ENCODE measurements at regions not wholly inside any gene's neighbourhood (a gene's known extent, or its start where the extent isn't known, plus 50 kb on each side); places are given as distances from the start of the nearest gene placed in this dataset.

DNA sequence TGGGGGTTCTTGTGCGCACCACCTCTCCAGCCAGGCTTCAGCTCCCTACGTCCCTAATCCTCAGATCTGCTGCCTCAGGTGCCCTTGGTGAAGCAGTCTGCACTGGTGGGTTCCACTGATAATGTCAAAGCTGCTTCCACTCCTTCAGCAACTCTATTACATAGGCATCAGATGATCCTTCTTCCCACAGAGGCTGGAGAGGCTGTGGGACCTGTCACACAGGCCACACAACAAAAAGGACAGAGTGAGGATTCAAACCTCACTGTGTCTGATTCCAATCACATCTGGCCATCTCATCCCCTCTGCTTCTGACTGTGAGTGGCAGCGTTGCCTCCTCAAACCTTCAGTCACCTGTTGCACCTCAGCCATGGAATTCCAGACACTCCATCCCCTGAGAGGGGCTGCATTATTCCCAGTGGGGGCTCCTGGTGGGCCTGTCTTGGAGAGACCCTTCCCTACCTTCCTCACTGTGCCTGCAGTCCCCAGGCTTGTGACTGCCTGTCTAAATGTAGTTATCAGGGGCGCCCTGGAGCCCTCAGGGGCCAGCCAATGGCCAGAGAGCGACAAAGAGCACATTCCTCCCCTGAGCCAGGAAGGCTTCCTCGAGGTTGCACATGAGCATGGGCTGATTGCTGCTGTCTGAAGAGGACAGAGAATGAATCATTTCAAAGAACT lies 211.4 kb upstream of the ECI2 start:
- DNase-seq, result no peak

DNA sequence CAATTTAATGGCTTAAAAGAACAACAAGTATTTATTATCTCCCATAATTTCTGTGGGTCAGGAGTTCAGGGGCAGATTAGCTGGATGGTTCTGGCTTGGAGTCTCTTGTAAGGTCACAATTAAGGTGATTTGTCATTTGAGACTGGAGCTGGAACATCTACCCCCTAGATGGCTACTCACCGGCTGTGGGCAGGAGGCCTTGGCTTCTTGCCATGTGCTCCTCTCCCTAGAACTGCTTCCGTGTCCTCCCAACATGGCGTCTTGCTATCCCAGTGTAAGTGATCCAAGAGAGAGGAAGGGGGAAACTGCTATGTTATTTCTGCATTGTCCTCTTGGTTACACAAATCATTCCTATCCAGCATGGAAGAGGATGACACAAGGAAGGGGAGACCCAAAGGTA lies 210.2 kb upstream of the ECI2 start:
- DNase-seq, result peak in 1 of 3 experiments; percentile 6

DNA sequence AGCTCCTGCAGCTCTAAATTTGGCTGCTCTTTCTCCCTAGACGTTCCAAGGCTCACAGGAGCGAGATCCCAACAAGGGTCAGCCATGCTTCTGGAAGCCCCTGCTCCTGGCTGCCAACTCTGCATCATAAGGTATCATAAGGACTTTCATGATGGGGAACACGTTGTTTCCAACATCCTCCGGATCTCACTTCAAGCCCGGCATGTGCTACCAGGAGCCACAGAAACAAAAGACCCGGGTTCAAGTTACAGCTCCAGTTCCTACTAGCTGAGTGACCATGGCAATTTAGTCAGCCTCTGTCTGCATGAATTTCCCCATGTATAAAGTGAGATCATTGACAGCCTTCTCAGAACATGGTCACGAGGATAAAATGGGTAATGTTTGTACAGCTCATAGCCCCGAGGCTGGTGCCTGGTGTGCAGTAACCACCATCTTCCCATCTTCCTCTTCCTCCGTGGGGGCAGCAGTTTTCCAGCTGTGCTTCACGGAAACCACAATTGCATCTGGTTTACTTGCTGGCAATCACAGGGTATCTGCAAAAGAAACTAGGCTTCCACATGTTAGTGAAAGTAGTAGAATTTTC lies 209.0 kb upstream of the ECI2 start:
- DNase-seq, result no peak

DNA sequence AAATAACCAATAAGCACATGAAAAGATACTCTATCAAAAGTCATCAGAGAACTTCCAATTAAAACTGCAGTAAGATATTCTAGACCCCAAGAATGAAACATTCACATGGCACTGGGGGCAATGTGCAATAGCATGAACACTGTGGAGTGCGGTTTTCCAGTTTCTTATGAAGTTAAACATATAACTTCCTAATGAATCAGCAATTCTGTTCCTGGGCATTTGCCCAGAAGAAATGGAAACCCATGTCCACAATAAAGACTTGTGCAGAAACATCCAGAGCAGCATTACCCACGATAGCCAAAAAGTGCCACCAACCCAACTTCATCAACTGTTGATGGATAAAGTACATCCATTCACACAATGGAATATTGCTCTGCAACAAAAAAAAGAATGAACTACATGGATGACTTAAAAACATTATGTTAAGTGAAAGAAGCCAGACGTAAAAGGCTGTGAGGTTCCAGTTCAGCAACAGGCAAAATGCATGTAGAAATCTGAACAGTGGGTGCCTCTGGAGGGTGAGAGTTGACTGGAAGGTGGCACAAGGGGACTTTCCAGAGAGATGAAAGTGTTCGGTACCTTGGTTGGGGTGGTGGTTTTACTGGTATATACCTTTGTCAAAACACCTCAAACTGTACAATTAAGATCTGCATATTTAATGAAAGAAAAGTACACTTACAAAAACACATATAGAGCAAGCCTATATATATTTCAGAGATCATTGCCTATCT lies 207.2 kb upstream of the ECI2 start:
- no peak for DNase-seq

DNA sequence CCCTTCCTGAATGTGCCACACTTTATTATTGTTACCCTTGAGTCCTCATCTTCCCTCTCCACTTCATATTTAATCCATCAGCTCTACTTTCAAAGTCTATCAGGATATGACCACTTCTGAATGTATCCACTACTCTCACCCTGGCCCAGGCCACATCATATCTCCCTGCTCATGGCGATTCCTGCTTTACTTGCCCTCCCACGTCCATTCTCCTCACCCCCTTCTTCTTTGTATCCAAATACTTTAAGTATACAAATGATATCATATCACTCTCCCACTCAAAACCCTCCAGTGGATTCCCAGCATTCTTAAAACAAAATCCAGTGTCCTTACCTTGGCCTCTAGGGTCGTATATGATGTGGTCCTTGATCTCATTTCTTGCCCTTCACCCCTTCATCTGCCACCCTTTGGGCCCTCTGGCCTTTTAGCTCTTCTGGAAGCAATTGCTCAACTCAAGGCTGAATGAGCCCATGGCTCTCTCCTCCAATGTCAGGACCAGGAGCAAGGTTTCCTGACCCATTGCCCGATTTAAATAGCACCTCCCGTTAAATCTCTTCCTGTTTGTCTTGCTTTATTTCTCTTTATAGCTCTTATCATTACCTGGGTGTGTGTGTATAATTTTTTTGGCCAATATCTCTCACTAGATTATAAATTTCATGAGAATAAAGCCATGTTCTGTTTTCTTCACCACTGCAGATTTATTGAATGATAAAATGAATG lies 205.9 kb upstream of the ECI2 start:
- DNase-seq, result no peak

DNA sequence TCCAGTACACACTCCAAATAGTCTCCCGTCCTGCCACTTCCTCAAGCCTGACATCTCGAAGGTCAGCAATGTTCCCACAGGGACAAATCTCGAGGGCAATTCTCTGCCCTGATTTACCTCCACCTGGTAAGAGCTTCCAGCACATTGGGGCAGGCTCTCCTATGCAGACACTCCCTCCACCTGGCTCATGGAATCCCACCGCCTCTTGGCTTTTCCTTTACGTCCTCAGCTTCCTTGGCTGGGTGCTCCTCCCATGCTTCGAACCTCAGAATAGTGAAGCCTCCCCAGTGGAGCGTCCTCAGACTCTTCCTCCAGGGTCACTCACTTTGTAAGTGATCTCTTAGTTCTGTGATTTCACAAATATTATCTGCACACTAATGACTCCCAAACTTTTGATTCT lies 205.2 kb upstream of the ECI2 start:
- DNase-seq, result no peak

DNA sequence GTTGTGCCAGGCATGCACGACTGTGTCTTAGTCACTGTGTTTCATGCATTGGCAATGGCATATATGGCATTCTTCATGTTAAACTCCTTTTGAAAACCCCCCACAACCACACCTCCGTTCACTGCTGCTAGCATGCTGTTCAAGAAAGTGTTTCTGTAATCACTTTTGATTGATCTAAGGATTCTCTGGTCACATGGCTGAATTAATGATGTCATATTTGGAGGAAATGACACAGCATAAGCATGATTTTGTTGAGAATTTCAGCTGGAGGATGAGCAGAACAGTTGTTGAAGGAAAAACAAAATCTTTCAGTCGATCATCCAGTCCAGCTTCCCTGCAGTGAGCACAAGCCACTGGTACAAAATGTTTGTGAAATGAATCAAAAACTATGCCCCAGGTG lies 203.5 kb upstream of the ECI2 start:
- no peak for DNase-seq

DNA sequence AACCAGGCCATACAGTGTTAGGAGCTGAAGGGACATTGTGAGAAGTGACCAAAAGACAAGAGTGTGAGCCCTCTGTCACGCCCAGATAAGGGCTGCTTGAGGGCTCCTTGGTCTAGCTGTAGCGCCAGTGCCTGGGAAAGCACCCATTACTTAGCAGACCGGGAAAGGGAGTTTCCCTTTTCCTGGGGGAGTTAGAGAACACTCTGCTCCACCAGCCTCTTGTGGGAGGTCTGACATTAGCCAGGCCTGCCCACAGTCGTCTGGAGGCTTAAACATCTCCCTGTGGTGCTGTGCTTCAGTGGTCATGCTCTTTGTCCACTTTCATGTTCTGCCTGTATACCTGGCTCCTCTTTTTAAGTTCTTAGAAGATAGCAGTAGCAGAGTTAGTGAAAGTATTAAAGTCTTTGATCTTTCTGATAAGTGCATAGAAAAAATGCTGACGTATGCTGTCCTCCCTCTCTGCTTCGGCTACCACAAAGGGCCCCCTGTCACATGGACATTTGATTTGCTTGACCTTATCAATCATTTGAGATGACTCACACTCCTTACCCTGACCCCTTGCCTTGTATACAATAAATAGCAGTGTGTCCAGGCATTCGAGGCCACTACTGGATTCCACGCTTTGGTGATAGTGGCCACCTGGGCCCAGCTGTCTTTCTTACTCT lies 201.5 kb upstream of the ECI2 start:
- no peak for DNase-seq

DNA sequence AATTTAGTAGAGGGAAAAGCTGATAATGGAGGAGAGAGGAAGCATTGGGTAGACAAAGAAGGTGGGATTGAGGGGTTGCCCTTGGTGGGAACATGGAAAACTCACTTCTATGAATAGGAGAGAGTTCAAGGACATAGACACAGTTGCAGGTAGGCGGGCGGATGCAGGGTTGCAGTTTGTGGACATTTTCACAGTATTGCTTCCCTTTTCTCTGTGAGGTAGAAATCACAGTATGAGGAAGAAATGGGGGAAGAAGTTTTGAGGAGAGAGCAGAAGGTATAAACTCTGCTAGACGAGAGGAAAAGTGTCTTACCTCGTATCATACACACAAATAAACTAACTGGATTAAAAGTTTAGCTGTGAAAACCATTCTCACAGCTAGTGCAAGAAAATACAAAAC lies 200.7 kb upstream of the ECI2 start:
- no peak for DNase-seq

DNA sequence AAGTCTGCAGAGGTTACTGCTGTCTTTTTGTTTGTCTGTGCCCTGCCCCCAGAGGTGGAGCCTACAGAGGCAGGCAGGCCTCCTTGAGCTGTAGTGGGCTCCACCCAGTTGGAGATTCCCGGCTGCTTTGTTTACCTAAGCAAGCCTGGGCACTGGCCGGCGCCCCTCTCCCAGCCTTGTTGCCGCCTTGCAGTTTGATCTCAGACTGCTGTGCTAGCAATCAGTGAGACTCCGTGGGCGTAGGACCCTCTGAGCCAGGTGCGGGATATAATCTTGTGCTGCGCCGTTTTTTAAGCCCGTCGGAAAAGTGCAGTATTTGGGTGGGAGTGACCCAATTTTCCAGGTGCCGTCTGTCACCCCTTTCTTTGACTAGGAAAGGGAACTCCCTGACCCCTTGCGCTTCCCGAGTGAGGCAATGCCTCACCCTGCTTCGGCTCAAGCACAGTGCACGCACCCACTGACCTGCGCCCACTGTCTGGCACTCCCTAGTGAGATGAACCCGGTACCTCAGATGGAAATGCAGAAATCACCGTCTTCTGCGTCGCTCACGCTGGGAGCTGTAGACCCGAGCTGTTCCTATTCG lies 198.9 kb upstream of the ECI2 start:
- peak; percentile 6 to 52 (median 43) for DNase-seq

DNA sequence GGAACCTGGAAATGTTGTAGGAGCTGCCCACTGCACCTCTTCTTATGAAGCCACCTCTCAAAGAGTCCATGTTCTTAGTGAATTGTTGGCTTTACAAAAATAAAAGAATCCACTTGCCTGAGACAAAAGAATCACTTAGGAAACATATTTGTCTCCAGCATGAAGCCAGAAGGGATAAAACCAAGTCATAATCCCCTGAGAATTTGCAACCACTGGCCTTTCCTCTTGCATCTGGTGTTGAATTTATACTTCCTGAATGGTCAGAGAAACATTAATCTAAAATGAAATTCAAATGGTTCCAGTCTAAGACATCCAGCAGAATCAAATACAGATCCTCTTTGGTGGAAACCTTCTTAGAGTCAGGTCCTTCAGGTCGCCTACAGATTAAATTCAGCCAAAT lies 192.5 kb upstream of the ECI2 start:
- DNase-seq, result no peak

DNA sequence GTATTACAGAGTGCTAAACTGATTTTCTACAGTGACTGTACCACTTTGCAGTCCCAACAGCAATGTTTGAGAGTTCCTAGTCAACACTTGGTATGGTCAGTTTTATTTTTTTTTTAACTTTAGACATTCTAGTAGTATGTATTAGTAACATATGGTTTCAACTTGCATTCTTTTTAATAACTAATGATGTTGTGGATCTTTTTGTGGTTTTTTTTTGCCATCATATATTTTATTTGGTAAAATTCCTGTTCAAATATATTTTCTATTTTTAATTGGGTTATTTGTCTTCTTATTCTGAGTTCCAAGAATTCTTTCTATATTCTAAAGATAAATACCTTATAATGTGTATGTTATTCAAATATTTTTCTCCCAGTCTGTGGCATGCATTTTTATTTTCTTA lies 189.4 kb upstream of the ECI2 start:
- no peak for DNase-seq

DNA sequence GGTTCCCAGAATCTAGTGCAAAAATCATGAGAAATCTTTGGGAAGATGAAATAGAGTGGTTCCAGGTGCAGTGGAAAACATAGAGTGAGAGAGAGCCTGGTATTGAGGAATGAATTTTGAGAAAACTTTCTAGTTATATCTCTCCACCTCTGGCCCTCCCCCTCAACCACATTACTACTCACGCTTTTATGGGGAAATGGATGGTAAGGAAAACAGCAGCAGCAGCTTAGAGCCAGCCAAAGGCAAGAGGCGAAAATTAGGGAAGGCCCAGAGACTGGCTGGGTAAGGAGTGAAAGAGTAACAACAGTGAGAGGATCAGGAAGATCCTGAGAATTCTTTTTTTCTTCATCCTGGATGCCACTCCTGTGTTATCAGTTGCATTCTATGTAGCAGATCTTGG lies 187.9 kb upstream of the ECI2 start:
- DNase-seq, result no peak

DNA sequence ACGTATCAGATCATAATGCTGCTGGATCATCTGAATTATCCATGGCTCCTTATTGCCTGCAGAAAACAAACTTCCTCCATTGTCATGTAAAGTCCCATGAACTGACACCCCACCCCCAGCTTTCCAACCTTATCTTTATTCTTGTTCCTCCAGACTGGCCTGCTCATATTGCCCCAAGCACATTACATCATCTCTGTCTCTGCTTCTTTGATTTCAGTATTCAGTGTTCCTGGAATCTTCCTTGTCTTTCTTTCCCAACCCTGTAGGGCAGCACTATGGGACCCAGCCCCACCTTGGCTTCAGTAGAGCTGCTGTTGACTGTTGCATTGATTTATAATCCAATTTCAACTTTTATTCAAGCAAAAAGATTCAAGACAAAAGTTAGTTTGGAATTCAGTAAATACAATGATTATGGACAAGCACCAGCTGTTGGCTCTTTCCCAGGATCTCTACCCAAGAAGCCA lies 187.5 kb upstream of the ECI2 start:
- no peak for DNase-seq

DNA sequence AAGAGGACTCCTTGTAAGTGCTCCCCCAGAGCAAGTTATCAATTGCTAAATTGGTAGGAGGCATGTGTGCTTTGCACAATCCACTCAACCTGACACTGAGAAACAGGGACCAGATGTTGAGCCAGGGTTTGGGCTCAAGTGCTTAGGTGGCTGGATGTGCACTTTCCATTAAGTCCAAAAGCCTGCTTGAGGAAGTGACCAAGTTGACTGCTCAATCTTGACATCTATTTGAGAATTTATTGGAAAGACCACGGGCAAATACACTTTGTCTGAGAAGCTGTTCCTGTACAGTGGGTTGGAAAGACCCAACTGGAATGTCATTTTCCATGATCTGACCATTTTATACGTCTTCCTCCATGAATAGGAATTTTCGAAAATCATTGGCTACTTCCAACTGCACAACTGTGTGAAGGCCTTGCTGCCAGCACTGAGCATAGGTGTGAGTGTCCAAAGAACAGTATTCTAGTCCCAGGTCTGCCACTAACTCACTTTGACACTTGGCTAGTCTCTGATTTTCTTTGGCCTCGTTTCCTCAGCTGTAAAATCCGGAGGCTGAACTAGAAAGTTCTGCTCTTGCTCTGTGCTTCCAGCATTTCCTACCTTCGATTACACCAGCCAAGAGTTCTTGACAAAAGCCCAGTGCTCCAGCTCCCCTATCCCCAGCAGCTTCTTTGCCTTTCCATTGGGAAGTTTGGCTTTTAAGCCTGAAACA lies 186.9 kb upstream of the ECI2 start:
- no peak for DNase-seq

DNA sequence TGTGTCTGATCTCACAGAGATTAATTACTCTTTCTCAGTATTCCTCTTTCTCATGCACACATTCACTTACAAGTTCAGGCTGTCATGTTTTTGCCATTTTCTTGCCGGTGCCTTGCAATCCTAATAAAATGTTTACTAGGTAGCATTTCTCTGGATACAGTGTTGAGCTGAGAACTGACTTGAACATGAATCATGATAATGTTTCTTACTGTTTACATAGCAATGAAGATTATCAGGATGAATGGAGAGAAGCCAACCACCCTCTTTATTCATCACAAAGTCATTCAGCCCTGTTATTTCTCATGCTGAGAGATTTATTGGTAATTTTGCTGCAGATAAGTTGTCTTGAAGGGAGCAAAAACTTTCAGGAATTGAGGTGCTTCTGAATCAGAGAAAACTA lies 185.5 kb upstream of the ECI2 start:
- DNase-seq, result peak in 2 of 3 experiments; percentile 21 to 36

DNA sequence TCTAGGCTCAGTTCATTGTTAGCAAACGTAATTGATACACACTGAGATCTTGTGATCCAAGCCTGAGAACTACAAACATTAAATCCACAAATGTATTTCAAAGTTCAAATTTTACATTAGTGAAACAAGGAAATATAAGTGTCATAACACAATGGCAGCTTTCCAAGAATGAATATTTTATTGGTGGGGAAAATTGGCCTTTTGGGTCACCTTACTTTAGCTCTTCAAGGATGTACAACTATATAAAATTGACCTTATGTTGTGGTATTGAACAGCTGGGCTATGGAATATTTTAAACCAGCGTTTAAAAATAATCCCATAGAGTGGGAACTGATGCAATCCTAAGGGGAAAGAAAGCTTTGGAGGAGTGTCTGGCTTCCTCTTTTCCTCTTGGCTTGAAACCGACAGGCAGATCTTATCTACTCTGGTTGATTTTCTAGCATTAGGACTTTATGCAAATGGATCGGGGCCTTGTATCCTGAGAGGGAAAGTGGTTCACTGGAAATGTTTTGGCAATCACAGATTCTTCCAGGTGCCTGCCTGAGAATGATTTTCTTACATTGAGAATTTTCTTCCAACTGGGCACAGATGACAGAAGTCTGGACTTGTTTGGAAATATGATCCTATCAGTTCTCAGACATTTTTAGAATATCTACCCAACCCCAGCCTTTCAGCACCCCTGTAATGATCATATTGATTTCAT lies 184.8 kb upstream of the ECI2 start:
- DNase-seq, result no peak

DNA sequence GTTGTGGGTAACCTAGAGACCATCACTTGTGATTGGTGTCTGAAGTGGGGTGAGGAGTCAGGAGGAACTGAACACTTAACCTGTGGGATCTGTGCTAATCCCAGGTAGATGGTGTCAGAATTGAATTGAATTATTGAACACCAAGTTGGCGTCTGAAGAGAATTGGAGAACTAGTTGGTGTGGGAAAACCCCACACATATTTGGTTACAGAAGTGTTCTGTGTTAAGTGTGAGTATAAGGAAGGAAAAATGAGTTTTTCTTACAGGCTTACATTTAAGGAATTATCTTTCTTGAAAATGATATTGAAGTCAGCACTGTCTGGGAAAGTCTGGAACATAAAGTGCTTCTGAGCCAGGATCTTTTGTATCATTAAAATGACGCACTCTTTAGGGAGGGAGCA lies 182.9 kb upstream of the ECI2 start:
- DNase-seq, result no peak

DNA sequence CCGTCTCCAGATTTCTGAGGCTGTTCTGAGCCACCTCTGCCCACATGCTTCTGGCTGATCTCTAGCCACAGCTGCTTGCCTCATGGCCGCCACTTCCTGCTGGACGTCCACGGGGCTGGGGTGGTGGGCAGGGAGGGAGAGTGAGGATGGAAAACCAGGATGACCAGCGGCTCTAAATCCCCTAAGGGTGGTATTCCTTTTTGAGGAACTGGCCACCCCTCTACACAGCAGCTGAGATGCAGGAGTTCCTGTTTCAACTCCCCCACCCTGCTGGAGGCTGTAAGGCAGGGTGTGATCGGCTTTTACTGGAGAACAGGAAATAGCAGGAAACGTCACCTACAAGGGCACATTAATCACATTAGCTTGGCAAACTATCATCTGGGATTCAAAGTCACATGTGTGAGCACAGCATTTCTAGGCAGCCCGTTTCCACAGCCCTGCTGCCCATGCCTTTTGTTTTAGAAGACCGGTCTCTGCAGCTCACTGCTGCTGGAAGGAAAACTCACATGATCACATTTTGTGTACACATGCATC lies 181.6 kb upstream of the ECI2 start:
- DNase-seq, result peak in 1 of 3 experiments; percentile 47

DNA sequence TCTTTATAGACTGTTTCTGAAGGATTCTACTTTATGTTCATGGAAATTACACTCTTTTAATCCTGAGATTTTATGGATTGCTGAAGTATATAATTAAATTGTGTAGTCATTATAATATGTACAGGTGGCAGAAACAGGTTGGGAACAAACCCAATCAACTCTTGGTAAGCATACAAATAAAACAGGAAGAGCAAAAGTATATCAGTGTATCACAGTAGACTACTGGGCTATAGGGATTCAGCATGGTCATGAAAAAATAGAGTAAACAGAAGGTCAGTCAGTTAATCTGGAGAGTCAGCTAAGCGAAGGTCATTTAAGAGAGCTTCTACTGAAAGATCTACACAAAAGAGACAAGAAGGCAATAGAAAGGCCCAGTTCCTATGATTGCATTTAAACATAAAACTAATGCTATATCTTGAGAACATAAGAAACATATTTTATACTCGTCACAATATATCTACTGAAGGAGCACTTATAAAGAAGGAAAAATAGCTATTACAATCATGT lies 178.9 kb upstream of the ECI2 start:
- DNase-seq, result no peak
